Dedifferentiated amniotic fluid mesenchymal stem cell (primary cell): ENCODE measurements at regions not wholly inside any gene's neighbourhood (a gene's known extent, or its start where the extent isn't known, plus 50 kb on each side); places are given as distances from the start of the nearest gene placed in this dataset.
A peak's percentile ranks its signal among the peaks of the same experiment; 100 is the strongest.

Source experiments
- DNase-seq: peaks from one replicate; pipeline ENCODE4 v3.0.0-alpha.2; 2016; ENCODE audit errors: extremely low spot score

DNA sequence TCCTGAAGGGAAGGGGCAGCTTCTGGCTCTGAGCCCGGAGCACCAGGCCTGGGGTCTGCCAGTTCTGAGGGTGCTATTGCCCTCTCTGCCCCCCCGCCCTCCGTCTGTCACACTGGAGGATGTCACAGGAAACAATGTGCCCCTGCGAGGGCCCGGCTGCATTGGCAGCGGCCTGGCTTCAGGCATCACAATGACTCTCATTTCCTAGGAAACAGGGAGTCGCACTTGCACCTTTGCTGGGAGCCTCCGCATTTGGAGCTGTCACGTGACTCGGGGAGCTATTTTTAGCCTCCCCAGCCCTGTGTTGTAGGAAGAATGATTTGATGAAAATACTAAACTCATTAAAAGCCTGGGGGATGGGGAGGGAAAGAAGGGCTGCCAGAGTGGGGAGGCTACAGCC is 518.9 kb downstream of the SHQ1 start:
- DNase-seq = no peak

DNA sequence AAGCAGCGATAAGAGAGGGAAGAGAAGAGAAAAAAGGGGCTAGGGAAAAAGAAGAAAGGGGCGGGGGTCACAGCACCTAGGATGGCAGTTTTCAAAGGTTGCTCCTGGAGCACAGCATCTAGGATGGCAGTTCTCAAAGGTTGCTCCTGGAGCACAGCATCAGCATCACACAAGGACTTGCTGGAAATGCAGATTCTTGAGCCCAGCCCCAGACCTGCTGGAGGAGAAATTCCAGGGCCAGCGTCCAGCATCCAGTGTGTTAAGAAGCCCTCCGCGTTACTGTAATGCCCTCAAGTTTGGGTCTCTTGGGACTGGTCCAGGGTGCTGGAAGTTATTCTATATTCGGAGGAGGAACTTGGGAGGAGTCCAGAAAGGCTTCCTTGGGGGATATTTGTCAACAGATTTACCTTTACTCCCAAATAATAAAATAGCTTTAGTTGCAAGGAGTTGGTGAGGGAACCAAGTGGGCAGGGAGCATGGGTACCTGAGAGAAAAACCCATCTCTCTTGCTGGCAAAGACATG is 519.4 kb downstream of the SHQ1 start:
- DNase-seq = no peak

DNA sequence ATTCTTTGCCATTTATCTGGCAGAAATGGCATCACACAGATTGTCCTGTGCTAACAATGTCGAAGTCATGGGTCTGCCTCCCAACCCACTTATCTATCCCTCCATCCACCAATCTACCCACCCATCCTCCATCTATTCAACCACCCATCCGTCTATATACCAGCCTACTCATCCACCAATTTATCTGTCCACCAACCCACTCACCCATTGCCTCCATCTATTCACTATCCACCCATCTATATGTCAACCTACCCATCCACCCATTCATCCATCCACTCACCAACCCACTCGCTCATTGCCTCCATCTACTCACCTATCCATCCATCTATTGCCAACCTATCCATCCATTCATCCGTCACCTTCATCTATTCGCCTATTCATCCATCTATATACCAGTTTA is 521.2 kb downstream of the SHQ1 start:
- no peak for DNase-seq

DNA sequence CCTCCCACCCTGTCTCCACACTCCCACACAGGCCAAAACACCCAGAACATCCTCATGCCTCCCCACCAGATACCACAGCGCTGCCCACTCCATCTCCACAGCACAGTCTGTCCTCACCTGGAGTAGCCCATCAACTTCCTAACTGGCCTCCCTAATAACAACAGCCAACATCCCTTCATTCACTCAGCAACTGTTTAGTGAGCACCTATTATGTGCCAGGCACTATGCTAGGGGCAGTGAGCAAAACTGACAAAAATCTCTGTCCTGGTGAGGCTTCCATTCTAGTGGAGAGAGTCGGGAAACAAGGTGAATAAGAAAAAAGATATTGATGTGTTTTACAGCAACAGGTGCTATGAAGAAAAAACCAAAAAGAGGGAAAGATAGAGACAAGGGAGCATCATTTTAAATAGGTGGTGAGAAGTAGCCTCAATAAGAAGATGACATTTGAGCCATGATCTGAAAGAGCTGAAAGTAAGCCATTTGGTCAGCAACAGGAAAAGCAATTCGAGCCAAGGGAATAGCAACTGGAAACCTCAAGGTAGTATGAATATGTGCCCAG is 523.9 kb downstream of the SHQ1 start:
- DNase-seq = no peak

DNA sequence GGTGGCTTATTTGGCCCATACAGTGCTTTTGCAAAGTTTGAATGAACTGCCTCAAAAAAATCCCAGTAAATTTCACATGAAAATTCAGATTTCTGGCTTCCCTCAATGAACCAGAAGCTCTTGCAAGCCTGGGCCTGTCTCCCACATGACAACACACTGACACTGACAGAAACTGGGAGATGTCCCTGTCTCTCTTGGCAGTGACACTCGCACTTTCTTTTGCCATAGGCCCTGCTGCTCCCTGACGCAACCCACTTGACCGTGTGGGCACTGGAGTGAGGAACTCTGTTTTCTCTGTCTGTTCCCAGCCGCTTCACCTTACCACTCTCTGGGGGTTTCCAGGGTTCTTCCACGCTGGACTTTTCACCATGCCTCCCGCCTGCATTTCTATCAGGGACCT is 524.5 kb downstream of the SHQ1 start:
- DNase-seq = no peak

DNA sequence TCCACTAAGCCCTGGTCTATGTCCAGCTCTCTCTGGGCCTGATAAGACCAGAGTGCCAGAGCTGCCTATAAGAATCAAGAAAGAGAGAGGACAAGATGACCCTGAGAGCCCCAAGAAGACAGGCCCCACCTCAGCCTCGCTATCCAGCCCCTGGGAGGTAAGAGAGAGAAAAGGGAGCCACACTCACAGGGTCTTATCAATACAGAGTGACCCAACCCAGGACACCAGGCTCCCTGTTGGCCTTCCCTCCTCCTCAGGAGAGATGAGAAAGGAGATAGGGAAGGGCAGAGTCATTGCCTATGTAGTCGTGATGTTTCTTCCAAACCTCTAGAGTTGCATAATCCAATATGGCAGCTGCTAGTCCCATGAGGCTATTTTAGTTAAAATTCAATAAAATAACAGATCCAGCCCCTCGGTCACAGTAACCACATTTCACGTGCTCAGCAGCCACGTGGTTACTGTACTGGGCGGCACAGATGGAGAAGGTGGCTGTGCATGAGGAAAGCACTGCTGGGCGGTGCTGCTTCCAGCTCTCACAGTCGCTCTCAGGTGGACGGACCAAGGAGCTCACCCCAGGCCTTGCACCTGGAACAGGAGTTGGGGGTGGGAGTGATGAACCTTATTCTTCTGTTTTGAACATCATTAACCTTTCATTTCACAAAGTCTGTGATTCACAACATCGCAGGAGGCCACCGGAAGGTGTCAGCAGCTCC is 525.8 kb downstream of the SHQ1 start:
- DNase-seq = no peak

DNA sequence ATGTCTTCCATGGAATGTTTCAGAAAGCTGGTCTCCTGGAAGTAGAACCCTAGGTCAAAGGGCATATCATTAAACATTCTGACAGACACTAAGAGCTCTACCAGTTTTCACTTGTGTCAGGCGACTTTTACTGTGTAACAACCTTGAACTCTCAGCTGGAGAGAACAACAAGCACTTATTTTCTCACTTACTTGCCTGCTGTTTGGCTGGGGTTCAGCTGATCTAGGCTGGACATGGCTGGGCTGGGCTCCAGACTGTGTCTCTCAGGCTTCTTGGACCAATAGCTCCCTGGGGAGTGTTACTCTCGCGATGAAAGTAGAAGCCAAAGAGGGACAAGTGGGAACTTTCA is 527.3 kb downstream of the SHQ1 start:
- no peak for DNase-seq

DNA sequence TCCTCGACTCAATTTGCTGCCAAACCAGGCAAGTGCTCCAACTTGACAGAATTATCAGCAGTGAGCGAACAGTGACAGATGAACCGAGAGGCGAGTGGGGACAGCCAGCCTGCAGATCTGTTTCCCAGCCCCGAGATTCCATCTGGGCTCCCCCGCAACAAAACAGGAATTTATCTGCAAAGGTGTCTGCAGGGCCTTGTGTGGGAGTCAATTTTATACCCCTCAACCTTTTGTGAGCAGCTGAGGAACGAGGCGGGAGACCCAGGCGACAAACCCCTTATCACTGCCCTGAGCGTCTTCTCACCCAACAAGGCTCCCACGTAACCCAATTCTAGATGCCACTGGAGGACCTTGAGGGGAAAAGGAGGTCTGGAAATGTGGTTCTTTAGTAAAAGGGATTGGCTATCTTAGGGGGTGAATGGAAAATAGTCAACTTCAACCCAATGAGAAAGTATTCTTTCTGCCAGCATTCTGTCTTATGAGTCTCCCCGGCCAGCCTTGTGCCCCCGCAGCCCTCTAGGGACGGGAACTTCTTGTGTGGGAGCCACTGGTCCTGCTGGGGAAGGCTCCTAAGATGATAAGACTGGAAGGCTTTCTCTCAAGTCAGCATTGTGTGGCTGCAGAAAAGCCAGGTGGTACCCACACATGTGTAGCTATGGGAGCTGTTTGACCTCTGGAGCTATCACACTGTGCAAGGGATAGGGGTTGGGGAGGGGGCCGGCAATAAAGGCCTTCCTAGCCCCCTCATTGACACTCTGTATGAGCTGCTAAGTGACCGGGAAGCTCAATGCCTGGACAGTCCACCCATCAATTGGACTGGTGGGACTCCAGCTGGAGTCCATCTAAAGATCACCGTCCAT is 527.9 kb downstream of the SHQ1 start:
- DNase-seq = no peak

DNA sequence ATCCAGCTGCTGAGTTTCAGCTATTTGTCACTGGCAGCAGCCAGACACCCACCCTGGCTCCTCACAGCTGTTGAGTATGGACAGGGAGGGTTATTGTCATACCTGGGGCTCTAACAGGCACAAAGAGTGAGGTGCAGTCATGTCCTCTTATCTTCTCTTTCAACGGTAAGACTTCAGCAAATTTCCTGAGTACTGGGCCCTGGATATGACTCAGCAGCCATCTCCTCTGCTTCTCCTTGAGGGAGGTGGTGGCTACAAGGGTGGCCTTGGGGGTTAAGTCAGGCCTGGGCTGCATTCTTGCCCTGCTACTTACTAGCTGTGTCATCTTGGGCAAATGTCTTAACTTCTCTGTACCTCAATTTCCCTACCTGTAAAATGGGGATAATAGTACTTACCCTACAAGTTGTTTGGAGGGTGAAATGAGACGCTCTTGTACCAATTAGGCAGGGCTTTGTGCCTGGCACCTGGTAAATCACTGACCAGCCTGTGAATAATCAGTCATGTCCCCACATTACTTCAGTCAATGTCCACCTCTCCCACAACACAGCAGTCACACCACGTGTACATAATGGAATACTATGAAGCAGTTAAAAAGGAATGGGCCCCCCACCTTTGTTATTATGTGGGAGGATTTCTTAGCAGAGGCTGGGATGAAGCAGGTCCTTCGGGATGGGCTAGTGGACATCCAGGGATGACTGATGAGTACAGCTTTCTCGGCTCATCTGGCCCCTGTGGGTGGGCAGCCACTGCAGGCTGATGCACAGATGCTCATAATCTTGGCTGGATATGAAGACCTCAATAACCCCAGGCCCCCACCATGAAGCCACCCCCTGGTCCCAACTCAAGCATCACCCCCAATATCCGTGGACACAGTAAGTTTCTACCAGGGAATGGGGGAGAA is 528.8 kb downstream of the SHQ1 start:
- DNase-seq = no peak

DNA sequence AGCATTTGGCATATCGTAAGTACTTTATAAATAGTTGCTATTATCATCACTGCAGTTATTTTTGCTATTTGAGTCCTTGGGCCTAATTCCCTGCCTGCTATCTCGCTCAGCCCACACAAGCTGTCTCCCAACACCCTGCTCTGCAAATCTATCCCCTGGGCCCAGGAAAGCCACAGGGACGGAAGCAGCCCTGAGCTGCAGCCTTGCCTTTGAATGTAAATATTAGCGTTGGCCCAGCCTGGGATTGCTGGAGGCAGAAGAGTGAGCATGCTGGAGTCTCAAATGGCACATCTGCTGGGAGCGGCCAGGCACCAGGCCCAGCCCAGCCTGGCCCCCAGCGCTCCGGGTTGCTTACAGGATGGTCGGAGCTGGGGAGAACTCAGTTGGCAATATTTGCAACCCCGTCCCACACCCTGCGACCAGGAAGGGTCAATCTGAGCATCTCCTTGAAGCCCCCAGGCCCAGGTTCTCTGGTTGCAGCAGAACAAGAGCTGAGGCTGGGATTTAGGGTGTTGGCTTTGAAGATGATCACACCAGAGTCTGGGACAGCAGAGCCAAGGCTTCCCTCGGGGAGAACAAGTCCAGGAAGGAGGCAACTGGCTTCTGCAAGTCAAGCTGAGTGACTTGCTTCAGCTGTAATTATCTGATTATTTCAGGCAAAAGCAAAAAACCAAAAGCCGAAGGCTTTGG is 529.6 kb downstream of the SHQ1 start:
- DNase-seq = no peak

DNA sequence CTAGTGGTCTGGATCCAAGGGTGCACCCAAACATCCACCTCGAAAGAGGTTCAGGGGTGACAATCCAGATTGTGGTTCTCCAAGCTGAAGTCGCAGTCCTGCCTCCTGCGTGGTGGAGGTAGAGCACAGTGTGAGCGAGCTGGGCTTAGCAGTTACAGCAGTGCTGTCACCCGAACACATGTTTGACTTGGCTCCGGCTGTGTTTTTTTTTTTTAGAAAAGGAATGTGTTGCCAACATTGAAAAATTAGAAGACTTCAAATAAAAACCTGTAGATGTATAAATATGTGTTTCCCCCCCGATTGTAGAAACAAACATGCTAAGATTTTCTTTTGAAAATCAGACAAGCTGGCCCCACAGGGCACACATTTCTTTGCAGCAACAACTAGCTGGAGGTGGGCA is 530.8 kb downstream of the SHQ1 start:
- DNase-seq = no peak

DNA sequence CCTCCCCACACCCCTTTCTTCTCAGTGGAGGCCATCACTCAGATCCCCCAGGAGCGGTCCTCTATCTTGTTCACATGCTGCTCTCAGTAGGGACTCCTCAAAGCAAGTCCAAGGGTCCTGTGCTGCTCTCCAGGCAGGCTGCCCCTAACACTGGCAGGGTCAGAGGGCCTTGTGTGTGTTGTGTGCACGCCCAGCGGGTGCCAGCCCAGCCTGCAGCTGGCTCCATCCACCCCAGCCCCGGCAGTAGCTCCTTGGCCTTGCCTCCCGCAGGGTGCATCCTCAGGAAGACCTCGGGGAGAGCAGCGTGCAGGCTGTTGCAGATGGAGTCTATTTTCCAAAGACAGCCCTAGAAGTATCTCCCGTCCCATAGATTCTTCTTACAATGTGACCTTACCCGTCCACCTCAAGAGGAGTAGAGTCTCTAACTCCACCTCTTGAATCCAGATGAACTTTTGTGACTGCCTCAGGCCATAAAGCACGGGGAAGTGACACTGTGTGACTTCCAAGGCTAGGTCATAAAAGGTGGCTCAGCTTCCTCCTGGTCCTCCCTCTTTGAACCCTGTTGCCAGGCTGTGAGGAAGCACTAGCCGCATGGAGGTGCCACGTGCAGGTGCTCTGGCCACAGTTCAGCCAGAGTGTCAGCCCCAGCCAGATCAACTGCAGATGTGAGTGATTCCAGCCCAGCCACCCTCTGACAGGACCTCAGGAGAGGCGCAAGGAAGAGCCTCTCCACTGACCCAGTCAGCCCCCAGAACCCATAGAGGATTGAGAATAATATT is 531.6 kb downstream of the SHQ1 start:
- DNase-seq = no peak

DNA sequence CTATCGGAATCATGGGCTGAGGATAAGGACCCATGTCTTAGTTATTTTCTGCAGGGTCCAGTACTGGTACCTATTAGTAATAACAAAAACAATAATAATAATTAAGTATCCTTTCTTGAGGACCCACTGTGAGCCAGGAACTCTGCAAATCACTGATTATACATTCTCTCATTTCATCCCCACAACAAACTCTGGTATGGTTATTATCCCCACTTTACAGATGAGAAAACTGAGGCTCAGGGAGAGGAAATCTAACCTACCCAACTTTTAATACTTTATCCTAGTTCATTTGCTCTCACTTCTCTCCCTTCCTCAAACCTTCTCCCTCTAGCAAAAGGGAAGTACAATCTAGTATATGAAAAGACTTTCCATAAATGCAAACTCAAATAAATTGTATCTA is 528.4 kb upstream of the PROK2 start:
- no peak for DNase-seq

DNA sequence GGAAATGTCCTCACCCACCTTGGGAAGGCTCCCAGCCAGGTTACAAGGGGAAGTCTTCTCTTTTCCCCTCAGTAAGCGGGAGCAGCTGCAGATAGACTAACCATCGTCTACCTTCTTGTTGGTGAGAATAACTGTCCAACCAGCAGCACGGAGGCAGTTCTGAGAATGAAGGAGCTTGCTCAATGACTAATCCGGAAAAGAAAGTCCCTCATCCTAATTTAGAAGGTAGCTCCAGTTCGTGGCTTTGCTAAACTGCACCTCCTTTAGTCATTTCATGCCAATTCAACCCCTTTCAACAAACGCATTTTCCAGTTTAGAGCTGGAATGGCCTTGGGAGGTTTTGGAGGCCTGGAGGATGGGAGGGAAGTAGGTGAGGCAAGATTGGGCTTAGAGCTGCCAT is 527.4 kb upstream of the PROK2 start:
- DNase-seq = no peak

DNA sequence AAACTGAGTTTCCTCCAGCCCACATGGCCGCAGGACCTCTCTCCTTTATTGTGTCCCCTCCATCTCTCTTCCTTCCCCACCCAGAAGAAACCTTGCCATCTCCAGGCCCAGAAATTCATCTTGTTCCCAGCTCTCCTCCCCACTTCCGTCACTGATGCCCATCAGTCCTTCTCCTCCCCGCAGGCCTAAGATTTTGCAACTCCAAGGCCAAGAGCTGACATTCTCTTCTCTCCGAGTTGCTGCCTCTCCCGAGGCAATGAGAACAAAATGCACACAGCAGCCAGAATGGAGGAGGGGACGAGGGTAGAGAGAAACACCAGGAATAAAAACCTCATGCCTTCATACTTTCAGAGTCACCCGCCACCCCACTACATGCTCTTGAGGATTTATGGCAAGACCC is 526.5 kb upstream of the PROK2 start:
- DNase-seq = no peak

DNA sequence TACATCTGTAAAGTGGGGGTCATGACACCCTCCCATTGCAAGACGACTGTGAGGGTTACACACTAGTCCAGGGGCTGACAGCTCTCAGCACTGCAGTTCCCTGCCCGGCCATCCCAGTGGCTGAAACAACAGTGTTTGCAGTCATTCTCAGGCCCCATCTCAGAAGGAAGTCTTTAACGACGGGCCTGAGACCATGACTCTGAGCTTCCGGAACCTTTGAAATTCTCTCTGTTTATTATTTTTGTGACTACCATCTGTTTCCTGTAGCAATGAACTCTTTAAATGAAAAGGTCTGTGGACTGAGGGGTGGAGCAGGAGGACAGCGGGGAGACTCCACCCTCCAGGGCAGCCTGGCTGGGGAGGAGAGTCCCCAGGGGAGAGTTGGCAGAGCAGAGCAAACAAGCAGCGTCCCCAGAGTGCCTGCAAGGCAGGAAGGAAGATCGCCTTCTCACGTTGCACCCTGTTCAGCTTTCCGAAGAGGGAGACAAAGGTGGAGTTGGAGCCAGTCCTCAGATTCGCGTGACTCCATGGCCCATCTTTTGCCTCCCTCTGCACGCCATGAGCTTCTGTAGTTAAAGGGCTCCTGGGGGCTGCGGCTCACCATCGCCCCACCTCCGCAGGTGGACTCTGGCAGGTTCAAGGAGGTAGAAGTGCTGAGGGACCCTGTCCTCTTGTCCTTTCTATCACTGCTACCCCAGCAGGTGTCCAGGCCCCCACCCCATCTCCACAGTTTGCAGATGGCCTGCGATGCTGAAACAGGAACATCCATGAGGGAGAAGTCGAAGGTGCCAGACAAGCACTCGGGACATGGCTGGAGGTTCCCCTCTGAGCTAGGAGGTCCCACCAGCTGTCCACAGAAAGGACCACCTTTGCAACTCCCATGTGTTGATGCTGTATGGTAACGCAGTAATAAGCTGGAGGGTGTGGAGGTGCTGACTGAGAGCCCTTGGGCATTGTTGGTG is 525.8 kb upstream of the PROK2 start:
- DNase-seq = peak; percentile 44

DNA sequence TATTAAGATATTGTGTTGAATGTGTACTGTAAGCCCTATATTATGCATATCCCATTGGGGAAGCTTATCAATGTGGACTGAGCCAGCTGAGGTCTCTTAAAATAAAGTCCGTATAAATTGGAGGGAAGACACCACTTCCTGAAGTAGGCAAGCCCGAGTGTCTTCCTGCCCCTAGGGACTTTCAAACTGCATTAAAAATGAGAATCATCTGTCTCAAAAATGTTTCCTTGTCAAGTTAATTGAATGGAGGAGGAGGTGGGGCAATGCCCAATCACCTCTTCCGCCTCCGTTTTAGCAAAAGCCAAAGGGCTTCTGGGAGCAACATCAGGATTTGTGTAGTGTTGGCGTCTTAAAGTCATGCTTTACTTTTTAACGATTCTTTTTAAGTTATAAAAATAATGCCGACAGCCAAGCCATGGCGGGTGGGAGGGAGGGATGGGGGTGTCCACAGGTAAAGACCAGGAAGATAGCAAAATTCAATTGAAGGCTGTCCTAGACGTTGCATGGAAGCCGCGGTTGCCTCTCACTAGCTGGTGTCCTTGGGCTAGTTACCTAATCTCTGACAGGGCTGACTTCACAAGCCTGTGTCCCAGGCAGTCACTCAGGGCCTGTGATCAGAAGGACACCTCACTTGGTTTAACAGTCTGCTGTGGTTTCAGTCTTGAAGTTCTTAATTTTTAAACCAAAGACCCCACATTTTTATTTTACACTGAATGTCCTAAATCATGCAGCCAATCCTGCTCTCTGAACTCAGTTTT is 524.9 kb upstream of the PROK2 start:
- no peak for DNase-seq

DNA sequence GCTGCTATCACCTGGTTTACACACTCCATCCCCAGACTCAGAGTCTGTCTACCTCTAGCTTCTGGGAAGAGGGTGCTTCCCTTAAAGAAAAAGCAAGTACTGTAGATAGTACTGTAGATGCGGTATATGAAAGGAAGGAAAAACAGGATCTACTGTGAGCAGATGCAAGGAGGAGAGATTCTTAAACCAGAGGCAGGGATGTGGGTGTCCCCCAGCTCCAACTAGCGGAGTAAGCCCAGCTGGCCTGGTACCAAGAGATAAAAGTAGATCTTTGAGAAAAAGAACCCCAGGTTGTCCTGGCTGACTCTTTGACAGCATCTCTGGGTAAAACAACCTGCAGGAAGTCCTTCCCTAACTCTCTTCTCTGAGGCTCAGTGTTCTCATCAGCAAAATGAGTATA is 523.7 kb upstream of the PROK2 start:
- DNase-seq = no peak
